ENCODE measurements at regions not wholly inside any gene's neighbourhood (a gene's known extent, or its start where the extent isn't known, plus 50 kb on each side); places are given as distances from the start of the nearest gene placed in this dataset.

GRCh38 chr6:95846652-95847051 lies 169.1 kb upstream of the FUT9 start:
- ATAC-seq = no peak
- no peaks in the 10 kb centered on the region for H3K36me3 ChIP-seq (replicated peaks in 1 of 2; ENCODE audit: control insufficient read depth in 1 of 2, insufficient read depth in 2 of 2, low read length in 2 of 2)
- H4K20me1 ChIP-seq (ENCODE audit: insufficient read depth, low read length) = no peaks in the 10 kb centered on the region
- ChIA-PET POLR2A (no interaction called here), CTCF (ENCODE audit: low intra/inter-chr PET ratio, low total read pairs) (no interaction called here)
- in situ Hi-C loops (cut with HindIII; ENCODE audit: extremely low pct_ligation_motif_present, low pct_unique_long_range_greater_than_20kb) (no loop called here), intact Hi-C loops (cut with micrococcal nuclease; ENCODE audit: unreplicated experiment) (no loop called here)
- peaks cover 10% of the 10 kb centered on the region for H3K4me1 ChIP-seq (ENCODE audit: insufficient read depth, low read length)
- no peaks in the 10 kb centered on the region for H3K79me2 ChIP-seq (ENCODE audit: insufficient read depth, low read length)
- no peak overlapping the region for H3K9ac ChIP-seq (ENCODE audit: insufficient read depth, low read depth, low read length)
- 95% methylated on average over 2 of the region's 2 CpGs for WGBS (ENCODE audit: low lambda C conversion rate)
- BruUV-seq (replicated peaks) = no TSS peak
- H2AFZ ChIP-seq (ENCODE audit: low read length) = no peak overlapping the region
- no peak overlapping the region for H3K27ac ChIP-seq (ENCODE audit: extremely low read length, insufficient read depth, low read length)
- no peaks in the 10 kb centered on the region for H3K9me3 ChIP-seq (ENCODE audit: low read length)
- no peak for DNase-seq (ENCODE audit: low spot score)
- H3K4me3 ChIP-seq (replicated peaks in 1 of 3; ENCODE audit: insufficient read depth in 1 of 3, low read depth in 2 of 3, low read length in 3 of 3) = no peak overlapping the region
- no peak overlapping the region for H3K4me2 ChIP-seq (ENCODE audit: low read depth, low read length)
- no peaks in the 10 kb centered on the region for H3K27me3 ChIP-seq (ENCODE audit: control insufficient read depth in 1 of 2, insufficient read depth in 2 of 2, low read length in 2 of 2)
- TF ChIP-seq ZNF850 (CRISPR knock-in tag; conservative IDR thresholded peaks at IDR 0.05) (no peak), LCORL (IDR thresholded peaks at IDR 0.05) (no peak), LCORL (CRISPR knock-in tag; IDR thresholded peaks at IDR 0.05) (no peak), MAF1 (CRISPR knock-in tag; IDR thresholded peaks at IDR 0.05; ENCODE audit: borderline replicate concordance) (no peak), ZNF407 (CRISPR knock-in tag; IDR thresholded peaks at IDR 0.05; ENCODE audit: not compliant biosample characterization) (no peak), ZNF333 (CRISPR knock-in tag; IDR thresholded peaks at IDR 0.05; ENCODE audit: borderline replicate concordance) (no peak), IRF2 (CRISPR knock-in tag; IDR thresholded peaks at IDR 0.05) (no peak), NR2C2 (CRISPR knock-in tag; IDR thresholded peaks at IDR 0.05; ENCODE audit: borderline replicate concordance) (no peak), U2AF1 (optimal IDR thresholded peaks at IDR 0.05; ENCODE audit: low read depth, low read length) (no peak), KAT7 (CRISPR knock-in tag; IDR thresholded peaks at IDR 0.05; ENCODE audit: borderline replicate concordance) (no peak), ZNF781 (CRISPR knock-in tag; IDR thresholded peaks at IDR 0.05; ENCODE audit: borderline replicate concordance, not compliant biosample characterization) (no peak)
- FAIRE-seq = no peak

Data from HepG2 (cell line).